Neuron (in vitro differentiated cells): ENCODE measurements at regions not wholly inside any gene's neighbourhood (a gene's known extent, or its start where the extent isn't known, plus 50 kb on each side); places are given as distances from the start of the nearest gene placed in this dataset.

Experiments
- H2AFZ ChIP-seq: one replicate; pipeline ENCODE4 v1.6.1; 2013; ENCODE audit warnings: low read depth, mild to moderate bottlenecking, inconsistent platforms, low read length, moderate library complexity
- H3K27me3 ChIP-seq: one replicate; pipeline ENCODE4 v1.6.1; 2013; ENCODE audit warnings: low read length; ENCODE audit not compliant: insufficient read depth
- H3K36me3 ChIP-seq: one replicate; pipeline ENCODE4 v1.6.1; 2013; ENCODE audit warnings: low read length; ENCODE audit not compliant: insufficient read depth
- H3K4me1 ChIP-seq: one replicate; pipeline ENCODE4 v1.6.1; 2013; ENCODE audit warnings: low read length; ENCODE audit not compliant: insufficient read depth
- H3K4me3 ChIP-seq: 2 replicates; pipeline ENCODE4 v1.5.1; 2013; ENCODE audit warnings: mild to moderate bottlenecking, low read length, moderate library complexity
- H3K9me3 ChIP-seq: one replicate; pipeline ENCODE4 v1.6.1; 2013; ENCODE audit warnings: low read length

DNA sequence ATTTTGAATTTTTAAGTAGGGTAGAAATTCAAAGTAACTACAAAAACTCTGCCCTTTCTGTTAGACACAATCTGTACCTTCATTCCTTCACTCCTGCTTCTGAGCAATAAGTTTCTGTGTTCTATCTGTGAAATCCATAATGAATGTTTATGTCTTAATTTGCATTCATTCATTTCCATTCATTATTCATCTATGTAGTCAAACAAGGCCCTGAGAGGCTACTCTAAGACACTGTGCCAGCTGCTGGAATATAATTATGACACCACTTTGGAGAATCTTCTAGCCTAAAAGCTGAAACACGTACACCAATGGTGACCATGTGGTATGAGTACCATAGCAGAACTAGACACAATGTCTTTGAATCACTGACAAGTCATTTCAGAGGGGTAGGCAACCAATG, 199.9 kb upstream of the FAR2 start:
- H3K27me3 ChIP-seq = no peaks in the 10 kb centered on the region
- no peaks in the 10 kb centered on the region for H3K9me3 ChIP-seq
- H2AFZ ChIP-seq = no peak overlapping the region
- no peaks in the 10 kb centered on the region for H3K36me3 ChIP-seq
- H3K4me1 ChIP-seq = no peaks in the 10 kb centered on the region
- no peak overlapping the region for H3K4me3 ChIP-seq

DNA sequence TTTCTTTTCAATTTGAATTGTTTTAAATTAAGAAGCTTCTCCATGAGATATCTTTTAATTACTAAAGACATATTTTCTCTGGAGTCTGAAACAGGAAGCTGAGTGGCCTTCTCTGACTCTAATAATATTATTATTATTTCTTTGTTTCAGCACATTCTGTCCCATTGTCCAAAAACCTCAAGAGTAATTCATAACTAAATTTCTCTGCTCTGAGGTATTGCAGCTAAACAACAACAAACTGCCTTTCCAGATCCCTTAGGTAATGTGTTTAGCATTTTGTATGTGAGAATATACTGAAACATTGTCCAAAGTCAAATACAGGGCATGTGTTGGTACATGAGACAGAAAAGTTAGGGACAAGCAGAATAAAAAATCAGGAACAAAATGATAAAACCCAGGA, 199.0 kb upstream of the FAR2 start:
- no peaks in the 10 kb centered on the region for H3K36me3 ChIP-seq
- no peak overlapping the region for H3K4me3 ChIP-seq
- H3K4me1 ChIP-seq = no peaks in the 10 kb centered on the region
- H3K9me3 ChIP-seq = no peaks in the 10 kb centered on the region
- H2AFZ ChIP-seq = no peak overlapping the region
- H3K27me3 ChIP-seq = no peaks in the 10 kb centered on the region

DNA sequence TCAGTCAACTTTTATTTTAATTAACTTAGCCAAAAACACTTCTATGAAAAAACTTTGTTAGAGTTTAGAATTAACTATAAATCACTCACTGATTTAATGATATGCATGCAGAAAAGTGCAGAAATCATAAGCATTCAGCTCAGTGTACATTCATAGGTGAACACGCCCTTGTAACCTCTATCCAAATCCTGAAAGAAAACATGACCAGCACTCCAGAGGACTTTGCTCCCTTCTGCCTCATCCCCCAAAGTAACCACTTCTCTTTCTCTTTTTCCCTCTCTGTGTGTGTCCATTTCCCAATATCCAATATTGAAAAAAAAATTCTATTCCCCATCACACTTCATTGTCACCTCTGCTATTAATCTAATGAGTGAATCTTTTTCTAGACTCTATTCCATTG, 197.1 kb upstream of the FAR2 start:
- Histone ChIP-seq H3K9me3 (no peaks in the 10 kb centered on the region), H2AFZ (no peak overlapping the region)

DNA sequence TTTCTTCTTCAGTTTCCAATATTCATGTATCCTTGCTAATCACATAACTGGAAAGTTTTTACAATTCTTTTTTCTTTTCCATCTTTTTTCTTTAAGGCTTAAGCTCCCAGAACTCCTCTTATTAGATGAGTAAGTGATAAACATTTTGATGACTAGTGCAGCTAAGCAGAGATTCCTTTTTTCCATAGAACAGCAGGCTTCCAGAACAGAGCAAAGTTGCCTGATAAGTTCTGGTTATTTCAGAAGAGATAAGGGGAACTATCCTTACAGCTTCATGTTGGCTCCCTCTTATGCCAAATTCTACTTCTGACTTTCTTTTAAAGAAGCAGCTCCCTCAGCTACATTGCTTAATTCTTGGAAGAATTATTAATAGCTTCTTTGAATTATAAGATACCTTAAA, 194.7 kb upstream of the FAR2 start:
- no peaks in the 10 kb centered on the region for H3K27me3 ChIP-seq
- no peaks in the 10 kb centered on the region for H3K36me3 ChIP-seq
- H3K4me3 ChIP-seq = no peak overlapping the region
- H3K9me3 ChIP-seq = no peaks in the 10 kb centered on the region
- H2AFZ ChIP-seq = no peak overlapping the region
- H3K4me1 ChIP-seq = no peaks in the 10 kb centered on the region

More for the DNA sequence above, 197.1 kb upstream of the FAR2 start:
- H3K36me3 ChIP-seq = no peaks in the 10 kb centered on the region
- no peak overlapping the region for H3K4me3 ChIP-seq
- no peaks in the 10 kb centered on the region for H3K27me3 ChIP-seq
- no peaks in the 10 kb centered on the region for H3K4me1 ChIP-seq

DNA sequence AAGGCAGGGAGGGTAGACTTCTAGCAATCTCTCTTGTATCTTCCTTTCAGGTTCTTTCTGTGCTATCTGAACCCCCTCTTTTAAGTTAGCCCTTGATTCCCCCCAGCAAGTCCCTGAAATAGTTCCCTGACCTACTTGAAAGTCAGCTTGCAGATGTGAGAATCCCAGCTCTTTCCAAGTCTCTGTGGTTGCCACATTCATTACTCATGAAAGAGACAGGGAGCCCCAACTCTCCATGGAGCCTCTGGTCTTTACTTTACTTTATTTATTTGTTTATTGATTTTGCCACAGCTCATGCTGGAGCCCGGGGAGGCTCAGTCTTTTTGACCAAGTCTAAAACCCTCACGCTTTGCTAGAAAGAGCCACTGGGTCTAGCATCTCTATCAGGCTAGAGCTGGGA, 193.6 kb upstream of the FAR2 start:
- H3K36me3 ChIP-seq = no peaks in the 10 kb centered on the region
- H3K4me1 ChIP-seq = no peaks in the 10 kb centered on the region

DNA sequence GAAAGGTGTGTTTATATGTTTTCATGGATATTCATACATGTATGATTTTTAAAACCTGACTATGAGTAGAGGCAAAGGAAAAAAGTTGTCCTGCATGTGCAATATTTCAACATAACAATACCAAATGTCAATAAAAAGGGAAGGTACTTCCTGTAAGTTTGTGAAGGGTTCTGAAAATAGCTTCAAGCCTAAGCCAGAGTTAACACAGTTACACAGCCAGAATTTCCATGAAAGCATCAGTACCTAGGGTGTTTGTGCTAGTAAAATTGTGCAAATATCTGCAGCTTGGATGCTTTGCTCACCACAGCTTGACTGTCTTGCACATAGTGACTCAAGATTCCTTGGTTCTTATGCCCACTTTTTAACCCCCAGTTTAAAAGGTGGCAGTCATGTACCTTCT, 193.1 kb upstream of the FAR2 start:
- Histone ChIP-seq H3K27me3 (no peaks in the 10 kb centered on the region), H3K4me1 (no peaks in the 10 kb centered on the region), H3K36me3 (no peaks in the 10 kb centered on the region)

More for the DNA sequence above, 193.6 kb upstream of the FAR2 start:
- H2AFZ ChIP-seq = no peak overlapping the region
- H3K27me3 ChIP-seq = no peaks in the 10 kb centered on the region
- H3K4me3 ChIP-seq = no peak overlapping the region
- no peaks in the 10 kb centered on the region for H3K9me3 ChIP-seq

DNA sequence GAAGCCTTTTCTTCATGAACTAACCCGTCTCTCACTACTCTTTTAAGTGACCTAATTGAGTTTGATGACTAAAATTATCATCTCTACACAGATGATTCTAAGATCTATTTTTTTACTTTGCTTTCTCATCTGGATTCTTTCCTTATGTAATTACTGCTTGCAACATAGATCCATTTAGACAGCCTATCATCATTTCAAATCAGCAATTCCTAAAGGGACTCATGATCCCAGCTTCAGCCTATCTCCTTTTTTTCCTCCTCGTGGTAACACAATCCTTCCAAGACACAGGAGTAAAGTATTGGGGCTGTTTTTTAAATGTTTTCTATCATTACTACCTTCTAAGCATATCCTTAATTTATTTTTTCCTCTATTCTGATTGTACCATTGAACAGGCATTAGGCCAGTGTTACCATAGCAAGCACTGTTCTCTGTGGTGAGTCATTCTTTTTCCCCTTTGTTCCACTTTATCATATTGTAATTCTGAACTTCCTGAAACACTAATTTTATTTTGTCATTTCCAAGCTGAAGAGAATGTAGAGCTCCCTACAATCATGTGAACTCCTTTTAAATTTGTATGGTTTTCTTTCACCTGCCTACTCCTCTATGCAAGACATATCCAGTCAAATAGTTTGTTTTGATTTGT, 190.4 kb upstream of the FAR2 start:
- Histone ChIP-seq H3K4me1 (no peaks in the 10 kb centered on the region), H3K27me3 (no peaks in the 10 kb centered on the region), H3K36me3 (no peaks in the 10 kb centered on the region), H3K4me3 (no peak overlapping the region), H2AFZ (no peak overlapping the region), H3K9me3 (no peaks in the 10 kb centered on the region)

More for the DNA sequence above, 193.1 kb upstream of the FAR2 start:
- no peak overlapping the region for H2AFZ ChIP-seq
- H3K4me3 ChIP-seq = no peak overlapping the region
- H3K9me3 ChIP-seq = no peaks in the 10 kb centered on the region

DNA sequence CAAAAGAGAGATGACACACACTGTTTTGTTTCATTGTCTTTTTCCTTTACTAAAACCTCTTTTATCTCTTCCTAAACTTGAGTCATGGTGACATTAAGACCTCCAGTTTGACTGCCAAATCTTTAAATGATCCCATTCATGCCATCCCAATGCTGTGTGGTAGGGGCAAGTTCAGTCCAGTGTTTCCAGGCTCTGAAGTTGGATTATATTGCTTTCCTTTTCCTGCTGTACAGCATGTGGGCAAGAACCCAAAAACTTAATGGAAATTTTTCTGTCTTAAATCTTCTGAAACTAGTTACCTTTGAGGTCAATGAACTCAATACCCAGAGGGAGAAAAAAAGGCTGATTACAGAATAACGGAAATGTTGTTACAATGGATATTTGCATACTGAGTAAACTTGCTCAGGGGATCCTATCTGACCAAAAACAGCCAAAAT, 187.1 kb upstream of the FAR2 start:
- no peak overlapping the region for H2AFZ ChIP-seq
- H3K36me3 ChIP-seq = no peaks in the 10 kb centered on the region
- no peak overlapping the region for H3K4me3 ChIP-seq
- no peaks in the 10 kb centered on the region for H3K27me3 ChIP-seq
- H3K9me3 ChIP-seq = no peaks in the 10 kb centered on the region
- no peaks in the 10 kb centered on the region for H3K4me1 ChIP-seq

DNA sequence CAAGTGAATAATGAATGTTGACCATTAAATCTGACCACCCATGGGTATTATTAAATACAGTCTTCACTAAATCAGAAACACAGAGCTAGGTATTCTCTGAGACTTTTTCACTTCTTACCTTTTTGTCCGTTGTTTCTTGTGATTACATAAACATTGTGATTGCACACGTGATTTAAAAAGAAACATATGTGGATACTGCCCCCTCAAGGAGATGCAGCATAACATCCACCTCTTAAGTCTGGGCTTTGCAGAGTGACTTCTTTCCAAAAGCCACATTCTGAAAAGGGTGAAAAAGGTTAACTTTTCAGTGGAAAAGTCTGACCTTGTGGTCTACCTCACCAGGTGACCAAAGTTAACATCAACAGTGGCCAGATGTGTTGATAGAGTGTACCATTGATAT, 185.5 kb upstream of the FAR2 start:
- Histone ChIP-seq H3K36me3 (no peaks in the 10 kb centered on the region), H3K4me1 (no peaks in the 10 kb centered on the region), H3K9me3 (no peaks in the 10 kb centered on the region), H3K4me3 (no peak overlapping the region), H3K27me3 (peaks cover 3% of the 10 kb centered on the region), H2AFZ (no peak overlapping the region)

DNA sequence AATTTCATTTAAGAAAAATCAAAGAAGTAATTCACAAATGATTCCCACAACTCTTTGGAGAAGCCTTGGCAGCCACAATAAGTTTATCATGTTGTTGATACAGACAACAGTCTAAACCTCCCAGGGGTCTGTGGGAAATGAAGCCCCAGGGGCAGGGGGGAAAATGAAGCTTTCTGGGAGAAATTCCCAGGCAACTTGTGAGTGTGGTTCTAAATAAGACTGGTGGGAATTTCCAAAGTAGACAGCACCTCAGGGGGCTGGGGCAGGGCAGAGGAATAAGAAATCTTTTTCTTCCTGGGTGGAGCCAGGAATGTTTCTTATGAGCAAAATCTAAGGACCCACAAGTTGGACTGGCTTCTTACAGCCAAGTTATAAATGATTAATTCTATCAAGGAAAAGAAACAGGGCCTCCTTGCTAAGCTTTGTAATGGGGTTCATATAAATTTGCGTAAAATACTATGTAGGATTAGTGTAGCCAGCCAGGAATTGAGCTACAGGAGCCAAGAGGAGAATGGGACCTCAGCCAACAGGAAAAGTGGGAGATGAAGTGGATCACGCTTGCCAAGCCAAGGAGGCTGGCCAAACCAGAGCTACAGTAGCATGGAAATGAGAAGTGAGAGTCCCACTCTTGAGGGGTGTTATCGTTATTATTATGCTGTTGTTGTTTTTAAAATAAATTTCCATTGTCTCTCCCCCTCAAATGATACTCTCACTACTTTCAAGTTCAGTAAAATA, 182.9 kb upstream of the FAR2 start:
- H3K4me3 ChIP-seq = no peak overlapping the region
- H2AFZ ChIP-seq = no peak overlapping the region
- H3K36me3 ChIP-seq = no peaks in the 10 kb centered on the region
- H3K4me1 ChIP-seq = no peaks in the 10 kb centered on the region
- H3K9me3 ChIP-seq = no peaks in the 10 kb centered on the region
- H3K27me3 ChIP-seq = peaks cover 3% of the 10 kb centered on the region

DNA sequence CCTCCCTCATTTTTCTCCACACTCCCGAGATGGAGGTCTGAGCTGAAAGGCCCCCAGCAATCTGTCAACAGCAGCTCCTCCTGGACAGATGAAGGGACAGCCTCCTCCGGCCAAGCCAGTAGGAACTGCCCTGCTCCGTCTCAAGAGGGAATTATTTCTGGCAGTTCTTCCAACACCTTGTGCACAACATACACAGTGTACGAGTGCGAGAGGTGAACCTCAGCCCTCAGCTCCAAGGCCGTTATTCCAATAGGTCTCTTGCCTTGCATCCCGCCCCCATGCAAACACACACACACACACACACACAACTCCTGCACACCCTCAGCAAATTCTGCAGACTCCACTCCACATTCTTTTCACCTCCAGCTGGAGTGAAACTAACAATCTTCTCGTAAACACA, 181.7 kb upstream of the FAR2 start:
- Histone ChIP-seq H3K4me1 (no peaks in the 10 kb centered on the region), H3K4me3 (no peak overlapping the region), H3K36me3 (no peaks in the 10 kb centered on the region), H3K27me3 (peaks cover 3% of the 10 kb centered on the region), H3K9me3 (no peaks in the 10 kb centered on the region), H2AFZ (no peak overlapping the region)

DNA sequence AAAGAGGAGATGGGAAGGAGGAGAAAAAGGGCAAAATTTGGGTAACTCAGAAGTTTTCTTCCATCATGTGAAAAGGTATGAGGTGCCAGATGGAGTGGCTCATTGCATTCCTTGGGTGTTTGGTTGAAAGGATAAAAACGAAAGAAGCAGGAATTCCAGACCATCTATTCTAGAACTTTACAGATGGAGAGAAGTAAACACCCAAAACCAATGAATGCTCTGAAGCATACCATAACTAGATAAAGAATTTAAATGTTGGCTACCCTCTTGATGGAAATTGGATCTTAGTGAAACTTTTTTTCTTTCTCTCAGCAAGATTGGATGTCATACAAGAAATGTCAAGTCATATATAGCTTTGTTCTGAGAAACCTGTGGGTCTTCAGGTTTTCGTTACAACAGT, 175.6 kb upstream of the FAR2 start:
- H3K36me3 ChIP-seq = no peaks in the 10 kb centered on the region
- H3K9me3 ChIP-seq = no peaks in the 10 kb centered on the region
- no peak overlapping the region for H2AFZ ChIP-seq
- H3K4me1 ChIP-seq = no peaks in the 10 kb centered on the region
- H3K4me3 ChIP-seq = no peak overlapping the region
- H3K27me3 ChIP-seq = peaks cover under 1% of the 10 kb centered on the region

DNA sequence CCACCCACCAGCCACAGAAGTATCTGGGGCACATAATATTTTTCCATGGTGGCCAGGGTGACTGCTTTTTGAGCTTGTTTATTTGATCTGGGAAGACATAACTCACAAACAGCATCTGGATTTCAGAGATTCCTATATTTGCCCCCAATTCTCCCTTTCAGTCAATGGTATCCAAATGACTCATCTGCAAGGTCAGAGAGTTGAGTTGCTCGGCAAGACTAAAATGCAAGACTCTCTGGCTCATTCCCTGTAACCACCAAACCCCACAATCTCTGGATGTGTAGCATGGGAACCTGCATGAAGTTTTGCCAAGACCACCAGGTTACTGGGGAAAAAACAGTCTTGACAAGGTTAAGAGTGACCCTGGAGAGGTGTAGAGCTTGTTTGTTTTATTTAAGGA, 174.9 kb upstream of the FAR2 start:
- Histone ChIP-seq H3K27me3 (no peaks in the 10 kb centered on the region), H3K9me3 (no peaks in the 10 kb centered on the region), H2AFZ (no peak overlapping the region), H3K4me3 (no peak overlapping the region), H3K36me3 (no peaks in the 10 kb centered on the region), H3K4me1 (no peaks in the 10 kb centered on the region)

DNA sequence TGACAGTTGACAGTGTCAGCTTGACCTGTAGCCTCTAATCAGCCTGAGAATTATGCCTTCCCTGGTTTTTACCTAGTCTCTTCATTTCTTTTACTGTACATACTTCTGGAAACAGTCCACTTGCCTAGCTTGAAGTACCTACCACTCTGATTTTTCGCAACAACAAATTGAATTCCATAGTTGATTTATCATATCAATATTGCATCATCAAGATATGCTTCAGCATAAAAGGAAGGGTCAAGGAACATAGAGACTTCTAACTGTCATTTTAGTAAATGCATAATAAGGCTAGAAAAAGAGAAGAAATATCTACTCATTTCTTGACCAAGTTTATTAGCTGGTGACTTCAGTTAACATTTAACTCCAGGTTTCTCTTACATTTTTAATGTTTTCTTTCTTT, 174.2 kb upstream of the FAR2 start:
- Histone ChIP-seq H3K4me3 (no peak overlapping the region), H2AFZ (no peak overlapping the region), H3K4me1 (no peaks in the 10 kb centered on the region), H3K36me3 (no peaks in the 10 kb centered on the region), H3K27me3 (no peaks in the 10 kb centered on the region), H3K9me3 (no peaks in the 10 kb centered on the region)
